Fibroblast of mammary gland (primary cell): ENCODE measurements at regions not wholly inside any gene's neighbourhood (a gene's known extent, or its start where the extent isn't known, plus 50 kb on each side); places are given as distances from the start of the nearest gene placed in this dataset.

Experiments used
- DNase-seq: peaks from one replicate; pipeline ENCODE4 v3.0.0-alpha.2; 2010; ENCODE audit warnings: low read depth
- H3K4me3 ChIP-seq: 2 replicates; pipeline ENCODE4 v1.5.1; 2011; ENCODE audit warnings: low read depth, mild to moderate bottlenecking, low read length, moderate library complexity; ENCODE audit not compliant: control insufficient read depth
- CTCF ChIP-seq: conservative IDR thresholded peaks from 2 replicates; pipeline ENCODE4 v1.5.1; 2011; ENCODE audit warnings: low read depth, low read length, inconsistent platforms; ENCODE audit not compliant: control insufficient read depth, insufficient read depth

GRCh38 chr1:112312315-112312714, 83.7 kb upstream of the CTTNBP2NL start:
- no peak for TF ChIP-seq CTCF
- DNase-seq = no peak
- no peak overlapping the region for H3K4me3 ChIP-seq

- TF ChIP-seq CTCF = no peak
- no peak overlapping the region for H3K4me3 ChIP-seq
- no peak for DNase-seq
These were observed 83.1 kb upstream of the CTTNBP2NL start for GRCh38 chr1:112312879-112313278.

- no peak overlapping the region for H3K4me3 ChIP-seq
- TF ChIP-seq CTCF = no peak
- DNase-seq = no peak
These were observed 79.6 kb upstream of the CTTNBP2NL start for GRCh38 chr1:112316254-112316913.

- no peak overlapping the region for H3K4me3 ChIP-seq
- no peak for TF ChIP-seq CTCF
- DNase-seq = no peak
These were observed 78.9 kb upstream of the CTTNBP2NL start for GRCh38 chr1:112317140-112317539.

GRCh38 chr1:112317611-112318062, 78.4 kb upstream of the CTTNBP2NL start:
- TF ChIP-seq CTCF = no peak
- H3K4me3 ChIP-seq = no peak overlapping the region
- no peak for DNase-seq

- TF ChIP-seq CTCF = no peak
- H3K4me3 ChIP-seq = no peak overlapping the region
- no peak for DNase-seq
These were observed 77.8 kb upstream of the CTTNBP2NL start for GRCh38 chr1:112318263-112318662.
